SK-N-SH treated with all-trans-retinoic acid at 6 μM for 48 hours (cell line): ENCODE measurements at regions not wholly inside any gene's neighbourhood (a gene's known extent, or its start where the extent isn't known, plus 50 kb on each side); places are given as distances from the start of the nearest gene placed in this dataset.

Experiments
- ATAC-seq: fragments of 200-7000 bp; cut with Tn5 transposase; 3 replicates; pipeline ENCODE4 v1.9.1; 2020; ENCODE audit warnings: mild to moderate bottlenecking, moderate library complexity
- BACH2 ChIP-seq: fragments of 250-450 bp; sonication (Bioruptor Pico); IDR thresholded peaks from 2 replicates; pipeline ENCODE4 v1.9.0; 2021; ENCODE audit warnings: mild to moderate bottlenecking, borderline replicate concordance
- CREB5 ChIP-seq: fragments of 250-450 bp; sonication (Bioruptor Pico); IDR thresholded peaks from 2 replicates; pipeline ENCODE4 v1.5.1; 2020; ENCODE audit warnings: low read depth, mild to moderate bottlenecking, moderate library complexity
- CSDC2 ChIP-seq: fragments of 250-450 bp; sonication (Bioruptor Pico); IDR thresholded peaks from 2 replicates; pipeline ENCODE4 v1.5.0; 2020; ENCODE audit warnings: mild to moderate bottlenecking, moderate library complexity
- CSRNP3 ChIP-seq: fragments of 250-450 bp; sonication (Bioruptor Pico); IDR thresholded peaks from 2 replicates; pipeline ENCODE4 v1.5.1; 2021; ENCODE audit warnings: mild to moderate bottlenecking, moderate library complexity
- GLIS3 ChIP-seq: fragments of 250-450 bp; sonication (Bioruptor Pico); IDR thresholded peaks from 2 replicates; pipeline ENCODE4 v1.5.0; 2020; ENCODE audit warnings: mild to moderate bottlenecking, moderate library complexity
- ISL1 ChIP-seq: fragments of 250-450 bp; sonication (Bioruptor Pico); IDR thresholded peaks from 2 replicates; pipeline ENCODE4 v2.1.2; 2022; ENCODE audit warnings: mild to moderate bottlenecking, moderate library complexity
- OSR1 ChIP-seq: fragments of 250-450 bp; sonication (Bioruptor Pico); IDR thresholded peaks from 2 replicates; pipeline ENCODE4 v1.8.0; 2022; ENCODE audit warnings: moderate library complexity, mild to moderate bottlenecking, inconsistent platforms
- PATZ1 ChIP-seq: fragments of 250-450 bp; sonication (Bioruptor Pico); IDR thresholded peaks from 2 replicates; pipeline ENCODE4 v1.8.0; 2020; ENCODE audit warnings: mild to moderate bottlenecking, moderate library complexity, borderline replicate concordance
- POU6F1 ChIP-seq: fragments of 250-450 bp; sonication (Bioruptor Pico); IDR thresholded peaks from 2 replicates; pipeline ENCODE4 v1.8.0; 2021; ENCODE audit warnings: low read depth, mild to moderate bottlenecking, moderate library complexity, borderline replicate concordance
- PPARA ChIP-seq: fragments of 250-450 bp; sonication (Bioruptor Pico); IDR thresholded peaks from 2 replicates; pipeline ENCODE4 v1.5.0; 2020; ENCODE audit warnings: mild to moderate bottlenecking, borderline replicate concordance
- RARB ChIP-seq: fragments of 250-450 bp; sonication (Bioruptor Pico); IDR thresholded peaks from 2 replicates; pipeline ENCODE4 v1.8.0; 2021; ENCODE audit warnings: mild to moderate bottlenecking, moderate library complexity
- SNAI2 ChIP-seq: fragments of 250-450 bp; sonication (Bioruptor Pico); IDR thresholded peaks from 2 replicates; pipeline ENCODE4 v1.5.0; 2020; ENCODE audit warnings: mild to moderate bottlenecking, moderate library complexity
- TCF4 ChIP-seq: fragments of 250-450 bp; sonication (Bioruptor Pico); IDR thresholded peaks from 2 replicates; pipeline ENCODE4 v1.8.0; 2021; ENCODE audit warnings: mild to moderate bottlenecking, moderate library complexity, borderline replicate concordance
- TOX ChIP-seq: fragments of 250-450 bp; sonication (Bioruptor Pico); IDR thresholded peaks from 2 replicates; pipeline ENCODE4 v1.8.0; 2021; ENCODE audit warnings: mild to moderate bottlenecking, moderate library complexity, borderline replicate concordance
- ZFP3 ChIP-seq: fragments of 250-450 bp; sonication (Bioruptor Pico); IDR thresholded peaks from 2 replicates; pipeline ENCODE4 v1.5.0; 2020; ENCODE audit warnings: mild to moderate bottlenecking, moderate library complexity
- ZFP30 ChIP-seq: fragments of 450-650 bp; formaldehyde crosslinking; IDR thresholded peaks from 2 replicates; pipeline ENCODE4 v1.5.0; 2022; ENCODE audit warnings: mild to moderate bottlenecking, moderate library complexity
- ZNF565 ChIP-seq: fragments of 450-650 bp; formaldehyde crosslinking; conservative IDR thresholded peaks from 2 replicates; pipeline ENCODE4 v1.5.0; 2020; ENCODE audit warnings: low read depth, mild to moderate bottlenecking, moderate library complexity
- ZNF70 ChIP-seq: fragments of 450-650 bp; formaldehyde crosslinking; IDR thresholded peaks from 2 replicates; pipeline ENCODE4 v1.5.0; 2020; ENCODE audit warnings: mild to moderate bottlenecking, moderate library complexity
- ZNF8 ChIP-seq: fragments of 450-650 bp; formaldehyde crosslinking; IDR thresholded peaks from 2 replicates; pipeline ENCODE4 v1.5.0; 2020; ENCODE audit warnings: mild to moderate bottlenecking, moderate library complexity

- TF ChIP-seq PATZ1 (CRISPR knock-in tag) (no peak), ISL1 (CRISPR knock-in tag) (no peak), CREB5 (CRISPR knock-in tag) (no peak), POU6F1 (CRISPR knock-in tag) (no peak), BACH2 (CRISPR knock-in tag) (no peak), TOX (CRISPR knock-in tag) (no peak), OSR1 (CRISPR knock-in tag) (no peak), ZFP30 (CRISPR knock-in tag) (no peak), RARB (CRISPR knock-in tag) (no peak)
- ATAC-seq, result no peak
Observed at GRCh38 chr5:91976451-91976850, 593.3 kb upstream of the ARRDC3 start.

GRCh38 chr5:91963166-91963565 lies 580.0 kb upstream of the ARRDC3 start:
- no peak for TF ChIP-seq ZNF8 (CRISPR knock-in tag)
- TF ChIP-seq BACH2 (CRISPR knock-in tag), result no peak
- TF ChIP-seq POU6F1 (CRISPR knock-in tag), result no peak
- no peak for TF ChIP-seq PATZ1 (CRISPR knock-in tag)
- TF ChIP-seq GLIS3, result no peak
- TF ChIP-seq CSRNP3 (CRISPR knock-in tag), result no peak
- TF ChIP-seq ZFP3 (CRISPR knock-in tag), result no peak
- no peak for TF ChIP-seq TOX (CRISPR knock-in tag)
- no peak for TF ChIP-seq PPARA (CRISPR knock-in tag)
- TF ChIP-seq TCF4, result no peak
- TF ChIP-seq CREB5 (CRISPR knock-in tag), result no peak
- TF ChIP-seq SNAI2 (CRISPR knock-in tag), result no peak
- TF ChIP-seq RARB (CRISPR knock-in tag), result no peak
- TF ChIP-seq ZFP30 (CRISPR knock-in tag), result no peak
- TF ChIP-seq ZNF565 (CRISPR knock-in tag), result no peak
- TF ChIP-seq ZNF70 (CRISPR knock-in tag), result no peak
- no peak for TF ChIP-seq CSDC2 (CRISPR knock-in tag)
- TF ChIP-seq, all 23 proteins: peak for 0
- no peak for ATAC-seq
